Activated T-helper 17 cell treated with anti-CD3 and anti-CD28 coated beads, Interleukin-2, amount 50 U/mL, for 72 hours (primary cell): ENCODE measurements at regions not wholly inside any gene's neighbourhood (a gene's known extent, or its start where the extent isn't known, plus 50 kb on each side); places are given as distances from the start of the nearest gene placed in this dataset.
A peak's percentile ranks its signal among the peaks of the same experiment; 100 is the strongest.

Source experiments
- ATAC-seq: fragments of 150-1000 bp; cut with Tn5 transposase; replicated peaks from 2 replicates; pipeline ENCODE4 v1.10.0; 2021; ENCODE audit warnings: mild to moderate bottlenecking, moderate library complexity
- H3K27ac Mint-ChIP-seq: one replicate; pipeline ENCODE4 v1.8.0; 2022; ENCODE audit warnings: mixed read lengths
- H3K27me3 Mint-ChIP-seq: one replicate; pipeline ENCODE4 v1.8.0; 2022; ENCODE audit warnings: mixed read lengths
- H3K36me3 Mint-ChIP-seq: one replicate; pipeline ENCODE4 v1.8.0; 2022; ENCODE audit warnings: low read depth, mild to moderate bottlenecking, mixed read lengths
- H3K4me1 Mint-ChIP-seq: one replicate; pipeline ENCODE4 v1.8.0; 2022; ENCODE audit warnings: mixed read lengths
- H3K4me3 Mint-ChIP-seq: one replicate; pipeline ENCODE4 v1.8.0; 2022; ENCODE audit warnings: mild to moderate bottlenecking, mixed read lengths
- H3K9me3 Mint-ChIP-seq: one replicate; pipeline ENCODE4 v1.8.0; 2022; ENCODE audit warnings: mixed read lengths

DNA sequence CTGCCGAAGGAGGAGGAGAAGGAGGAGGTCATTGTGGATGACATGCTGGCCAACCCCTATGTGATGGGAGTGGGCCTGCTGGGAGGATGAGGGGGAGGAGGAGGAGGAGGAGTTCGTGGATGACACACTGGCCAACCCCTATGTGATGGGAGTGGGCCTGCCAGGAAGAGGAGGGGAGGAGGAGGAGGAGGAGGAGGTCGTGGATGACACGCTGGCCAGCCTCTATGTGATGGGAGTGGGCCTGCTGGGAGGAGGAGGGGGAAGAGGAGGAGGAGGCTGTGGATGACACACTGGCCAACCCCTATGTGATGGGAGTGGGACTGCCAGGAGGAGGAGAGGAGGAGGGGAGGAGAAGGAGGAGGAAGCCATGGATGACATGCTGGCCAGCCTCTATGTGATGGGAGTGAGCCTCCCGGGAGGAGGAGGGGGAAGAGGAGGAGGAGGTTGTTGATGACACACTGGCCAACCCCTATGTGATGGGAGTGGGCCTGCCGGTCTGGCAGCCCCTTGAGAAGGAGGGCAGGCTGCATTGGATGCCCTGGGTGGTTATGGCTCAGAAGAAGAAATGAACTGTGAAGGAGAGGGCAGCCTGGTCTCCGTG is 55.7 kb upstream of the WNT7A start:
- Mint-ChIP-seq H3K27ac (no peak overlapping the region), H3K4me3 (no peak overlapping the region), H3K27me3 (peaks cover 25% of the 10 kb centered on the region), H3K4me1 (no peaks in the 10 kb centered on the region), H3K36me3 (no peaks in the 10 kb centered on the region), H3K9me3 (peaks cover 5% of the 10 kb centered on the region)
- no peak for ATAC-seq

DNA sequence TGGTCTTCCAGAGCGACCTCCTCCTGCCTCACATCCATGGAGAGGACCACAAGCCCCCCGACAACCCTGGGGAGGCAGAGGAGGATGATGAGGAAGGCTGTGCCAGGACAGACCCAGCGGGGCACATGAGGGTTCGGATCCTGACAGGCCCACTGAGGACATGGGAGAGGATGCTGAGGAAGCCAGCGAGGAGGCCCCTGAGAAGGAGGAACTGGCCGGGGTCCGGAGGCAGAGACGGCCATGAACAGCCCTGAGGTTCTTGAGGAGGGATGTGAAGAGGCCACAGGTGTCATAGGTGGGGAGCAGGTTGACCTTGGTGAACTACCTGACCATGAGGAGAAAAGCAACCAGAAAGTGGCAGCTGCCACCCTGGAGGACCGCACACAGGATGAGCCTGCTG is 54.9 kb upstream of the WNT7A start:
- no peaks in the 10 kb centered on the region for H3K36me3 Mint-ChIP-seq
- H3K4me3 Mint-ChIP-seq, result no peak overlapping the region
- no peak for ATAC-seq
- H3K27me3 Mint-ChIP-seq, result peaks cover 25% of the 10 kb centered on the region
- peaks cover 5% of the 10 kb centered on the region for H3K9me3 Mint-ChIP-seq
- H3K4me1 Mint-ChIP-seq, result no peaks in the 10 kb centered on the region
- H3K27ac Mint-ChIP-seq, result no peak overlapping the region

DNA sequence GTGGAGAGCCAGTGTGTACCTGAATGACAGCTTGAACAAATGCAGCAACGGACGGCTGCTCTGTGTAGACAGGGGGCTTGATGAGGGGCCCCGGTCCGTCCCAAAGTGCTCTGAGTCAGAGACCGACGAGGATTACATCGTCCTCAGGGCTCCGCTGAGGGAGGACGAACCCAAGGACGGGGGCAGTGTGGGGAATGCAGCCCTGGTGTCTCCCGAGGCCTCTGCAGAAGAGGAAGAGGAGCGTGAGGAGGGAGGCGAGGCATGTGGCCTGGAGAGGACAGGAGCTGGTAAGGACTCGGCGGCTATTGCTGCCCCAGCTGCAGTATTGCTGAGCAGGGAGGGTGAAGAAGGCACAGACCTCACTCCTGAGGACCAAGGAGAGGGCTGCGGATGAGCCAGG is 54.4 kb upstream of the WNT7A start:
- Mint-ChIP-seq H3K4me1 (no peaks in the 10 kb centered on the region), H3K27ac (no peak overlapping the region), H3K36me3 (no peaks in the 10 kb centered on the region), H3K27me3 (peaks cover 25% of the 10 kb centered on the region), H3K9me3 (peaks cover 5% of the 10 kb centered on the region), H3K4me3 (no peak overlapping the region)
- no peak for ATAC-seq

DNA sequence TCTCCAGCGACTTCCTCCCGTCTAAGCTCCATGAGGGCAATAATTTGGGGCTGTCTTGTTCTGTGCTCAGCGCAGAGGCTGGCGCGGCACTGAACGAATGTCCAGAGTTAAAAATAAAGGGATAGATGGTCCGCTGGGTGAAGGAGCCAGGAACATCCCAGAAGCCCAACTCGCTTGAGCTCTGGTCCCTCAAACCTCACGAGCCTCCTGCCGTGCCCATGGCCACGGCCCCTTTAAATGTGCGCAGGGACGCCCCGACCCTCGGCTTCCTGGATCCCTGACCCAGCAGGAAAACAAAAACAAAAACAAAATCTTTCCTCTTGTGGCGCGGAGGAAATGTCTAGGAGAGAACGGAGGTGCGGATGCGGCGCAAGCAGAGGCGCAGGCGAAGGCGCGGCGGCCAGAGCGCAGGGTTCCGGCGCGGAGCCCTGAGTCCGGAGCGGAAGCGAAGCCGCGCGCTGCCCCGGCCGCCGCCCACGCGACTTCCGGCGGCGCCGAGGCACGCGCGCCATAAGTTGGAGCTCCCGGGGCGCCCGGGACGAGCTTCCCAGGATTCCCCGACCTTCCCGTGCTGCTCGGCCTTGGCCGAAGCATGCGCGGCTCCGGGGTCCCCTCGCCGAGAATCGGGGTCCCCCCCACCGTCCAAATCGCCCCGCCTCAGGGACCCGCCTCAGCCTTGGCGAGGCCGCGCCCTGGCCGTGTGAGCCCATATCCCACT is 52.9 kb upstream of the WNT7A start:
- peak; percentile 57 for ATAC-seq
- H3K4me3 Mint-ChIP-seq, result peak overlapping the region; percentile 75
- H3K27ac Mint-ChIP-seq, result no peak overlapping the region
- no peaks in the 10 kb centered on the region for H3K4me1 Mint-ChIP-seq
- no peaks in the 10 kb centered on the region for H3K36me3 Mint-ChIP-seq
- peaks cover 25% of the 10 kb centered on the region for H3K27me3 Mint-ChIP-seq
- peaks cover 7% of the 10 kb centered on the region for H3K9me3 Mint-ChIP-seq

DNA sequence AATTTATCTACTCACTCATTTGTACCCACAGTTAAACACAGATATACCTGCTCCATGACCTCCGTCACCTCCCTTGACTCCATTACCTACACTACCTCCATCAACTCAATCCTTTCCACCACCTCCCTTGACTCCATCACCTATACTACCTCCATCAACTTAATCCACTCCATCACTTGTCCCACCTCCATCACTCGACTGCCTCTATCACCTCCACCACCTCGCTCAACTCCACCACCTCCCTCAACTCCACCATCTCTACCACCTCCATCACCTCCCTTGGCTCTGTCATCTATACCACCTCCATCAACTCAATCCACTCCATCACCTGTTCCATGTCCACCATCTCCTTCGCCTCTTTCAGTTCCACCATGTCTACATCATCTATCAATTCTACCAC is 51.3 kb upstream of the WNT7A start:
- no peaks in the 10 kb centered on the region for H3K4me1 Mint-ChIP-seq
- peaks cover 8% of the 10 kb centered on the region for H3K9me3 Mint-ChIP-seq
- no peak overlapping the region for H3K27ac Mint-ChIP-seq
- H3K36me3 Mint-ChIP-seq, result no peaks in the 10 kb centered on the region
- no peak for ATAC-seq
- H3K27me3 Mint-ChIP-seq, result peaks cover 22% of the 10 kb centered on the region
- no peak overlapping the region for H3K4me3 Mint-ChIP-seq
